ENCODE measurements at regions not wholly inside any gene's neighbourhood (a gene's known extent, or its start where the extent isn't known, plus 50 kb on each side); places are given as distances from the start of the nearest gene placed in this dataset.

DNA sequence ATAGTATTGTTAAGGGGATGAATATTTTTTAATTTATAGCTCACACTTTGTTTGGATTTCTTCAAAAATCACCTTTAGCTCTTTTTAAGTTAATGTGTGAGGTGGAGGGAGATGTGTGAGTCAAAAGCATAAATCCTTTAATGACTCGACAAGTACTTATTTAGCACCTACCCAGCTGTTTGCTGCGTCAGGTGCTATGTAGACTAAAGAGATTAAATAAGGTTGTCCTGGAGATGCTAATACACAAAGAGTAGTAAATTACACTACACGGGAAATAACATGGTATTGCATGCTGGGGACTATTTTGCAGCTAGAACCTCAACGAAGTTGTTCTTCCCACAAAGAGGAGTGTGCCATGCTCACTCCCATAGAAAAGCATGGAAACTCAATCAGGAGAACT, 583.3 kb upstream of the TENM4 start:
- Histone ChIP-seq H4K20me1 (ENCODE audit: insufficient read depth, low read length) (no peaks in the 10 kb centered on the region), H3K36me3 (ENCODE audit: control insufficient read depth, insufficient read depth, low read length) (no peaks in the 10 kb centered on the region), H3K79me1 (ENCODE audit: low read depth in 1 of 2, low read length in 2 of 2) (no peaks in the 10 kb centered on the region), H4K91ac (ENCODE audit: insufficient read depth, low read depth, low read length) (no peak overlapping the region), H2BK120ac (ENCODE audit: low read depth, low read length) (no peak overlapping the region), H2AK9ac (replicated peaks; ENCODE audit: low read depth, low read length, poor library complexity) (no peak overlapping the region), H3K9me1 (ENCODE audit: insufficient read depth, low read length) (no peaks in the 10 kb centered on the region), H3K56ac (ENCODE audit: extremely low read depth, insufficient read depth, low read length) (no peak overlapping the region), H4K5ac (ENCODE audit: low read depth, low read length) (no peak overlapping the region), H2AK5ac (ENCODE audit: low read depth, low read length) (no peak overlapping the region), H2BK5ac (ENCODE audit: low read depth, low read length, poor library complexity, severe bottlenecking) (no peak overlapping the region), H3K9me3 (ENCODE audit: control insufficient read depth, insufficient read depth, low read length) (no peaks in the 10 kb centered on the region), H3K4me3 (ENCODE audit: insufficient read depth, low read depth, low read length) (no peak overlapping the region), H3K9ac (ENCODE audit: low read depth, low read length) (no peak overlapping the region), H2BK20ac (ENCODE audit: low read depth, low read length) (no peak overlapping the region), H3K27me3 (ENCODE audit: control insufficient read depth, insufficient read depth, low read length) (no peaks in the 10 kb centered on the region), H3K4me2 (ENCODE audit: low read depth, low read length) (no peak overlapping the region), H4K8ac (ENCODE audit: low read depth in 2 of 2, low read length in 2 of 2) (no peak overlapping the region), H3K27ac (ENCODE audit: insufficient read depth, low read length) (no peak overlapping the region), H3K23ac (ENCODE audit: low read depth, low read length) (no peak overlapping the region), H3K14ac (replicated peaks; ENCODE audit: low read depth, low read length) (no peak overlapping the region), H3K4ac (ENCODE audit: low read depth, low read length) (no peak overlapping the region), H3K4me1 (ENCODE audit: control insufficient read depth, insufficient read depth, low read length) (no peaks in the 10 kb centered on the region), H3K18ac (ENCODE audit: low read depth, low read length) (no peak overlapping the region), H2AFZ (replicated peaks; ENCODE audit: low read length, poor library complexity) (no peak overlapping the region), H2BK15ac (ENCODE audit: low read depth, low read length) (no peak overlapping the region)
- intact Hi-C loops (cut with micrococcal nuclease) (no loop called here), in situ Hi-C loops (cut with MboI; ENCODE audit: low sequenced_read_pairs) (no loop called here), dilution Hi-C loops (cut with HindIII; ENCODE audit: low sequenced_read_pairs, unreplicated experiment) (no loop called here)
- no peak for DNase-seq
- WGBS, 2 experiments (ENCODE audit: extremely low coverage in 2 of 2, insufficient read length in 1 of 2): 40% methylated on average over 1 of the region's 4 CpGs; no CpG with 5 or more reads in 1 of the 2 experiments
- CTCF ChIA-PET: interaction anchor here (1.0 kb wide), 1 partner anchor 16 kb away, joined by 3 read pairs; no protein-coding TSS in a partner anchor
- POLR2A ChIA-PET (ENCODE audit: unreplicated experiment): no interaction called here
- TF ChIP-seq CHD1 (IDR thresholded peaks at IDR 0.05; ENCODE audit: low read depth, low read length) (no peak), ELK1 (IDR thresholded peaks at IDR 0.05; ENCODE audit: borderline replicate concordance, low read depth, low read length) (no peak)
- ATAC-seq (ENCODE audit: low read depth): no peak
- BruUV-seq (replicated peaks): no TSS peak
